ENCODE measurements at regions not wholly inside any gene's neighbourhood (a gene's known extent, or its start where the extent isn't known, plus 50 kb on each side); places are given as distances from the start of the nearest gene placed in this dataset.
"Not testable (repeated sequence)": the region's sequence is repeated elsewhere in the genome, so short reads cannot be mapped to it uniquely, and the experiment has no call there.

DNA sequence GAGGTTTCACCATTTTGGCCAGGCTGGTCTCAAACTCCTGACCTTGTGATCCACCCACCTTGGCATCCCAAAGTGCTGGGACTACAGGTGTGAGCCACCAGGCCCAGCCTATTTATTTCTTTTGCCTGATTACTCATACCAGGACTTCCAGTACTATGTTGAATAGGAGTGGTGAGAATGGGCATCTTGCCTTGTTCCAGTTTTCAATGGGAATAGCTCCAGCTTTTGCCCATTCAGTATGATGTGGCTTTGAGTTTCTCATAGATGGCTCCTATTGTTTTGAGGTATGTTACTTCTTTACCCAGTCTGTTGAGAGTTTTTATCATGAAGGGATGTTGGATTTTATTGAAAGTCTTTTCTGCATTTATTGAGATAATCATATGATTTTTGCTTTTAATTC, 924.5 kb downstream of the DTWD2 start:
- H3K4me1 Mint-ChIP-seq, DNase-seq, H3K27me3 Mint-ChIP-seq, CTCF ChIA-PET, H3K36me3 Mint-ChIP-seq, H3K27ac Mint-ChIP-seq, H3K4me3 Mint-ChIP-seq, H3K9me3 Mint-ChIP-seq: not testable (repeated sequence)

DNA sequence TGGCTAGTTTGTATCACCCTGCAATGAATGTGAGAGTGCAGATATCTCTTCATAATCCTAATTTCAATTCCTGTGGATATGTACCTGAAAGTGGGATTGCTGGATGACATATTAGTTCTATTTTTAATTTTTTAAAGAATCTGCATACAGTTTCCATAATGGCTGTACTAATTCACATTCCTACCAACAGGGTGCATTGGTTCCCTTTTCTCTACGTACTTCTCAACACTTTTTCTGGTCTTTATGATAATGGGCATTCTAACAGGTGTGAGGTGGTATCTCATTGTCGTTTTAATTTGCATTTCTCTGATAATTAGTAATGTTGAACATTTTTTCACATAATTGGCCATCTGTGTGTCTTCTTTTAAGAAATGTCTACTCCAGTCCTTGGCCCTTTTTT, 927.5 kb downstream of the DTWD2 start:
- Mint-ChIP-seq H3K27me3 (no peaks in the 10 kb centered on the region), H3K27ac (no peak overlapping the region), H3K9me3 (peaks cover 12% of the 10 kb centered on the region), H3K4me1 (no peaks in the 10 kb centered on the region), H3K36me3 (no peaks in the 10 kb centered on the region), H3K4me3 (no peak overlapping the region)
- CTCF ChIA-PET = no interaction called here
- no peak for DNase-seq

DNA sequence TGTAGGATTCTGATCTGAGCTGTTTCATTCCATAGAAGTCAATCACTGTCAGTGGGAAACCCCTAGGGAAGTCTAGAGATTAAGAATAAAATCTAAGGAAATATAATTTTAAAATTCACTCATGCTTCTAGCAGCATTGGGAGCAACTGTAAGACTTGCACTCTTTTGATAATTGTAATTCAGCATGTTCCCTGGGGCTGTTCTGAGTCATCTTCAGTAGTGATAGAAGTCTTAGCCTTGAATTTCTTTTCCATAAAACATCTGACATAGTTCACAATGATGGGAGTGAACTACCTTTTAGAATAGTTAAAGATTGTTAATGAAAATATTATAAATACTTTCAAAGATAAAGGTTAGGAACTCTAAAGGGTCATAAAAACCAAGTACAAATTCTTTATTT, 935.8 kb downstream of the DTWD2 start:
- no peak for DNase-seq
- H3K27ac Mint-ChIP-seq = no peak overlapping the region
- H3K36me3 Mint-ChIP-seq = no peaks in the 10 kb centered on the region
- CTCF ChIA-PET = no interaction called here
- peaks cover 7% of the 10 kb centered on the region for H3K9me3 Mint-ChIP-seq
- H3K4me3 Mint-ChIP-seq = no peak overlapping the region
- H3K27me3 Mint-ChIP-seq = no peaks in the 10 kb centered on the region
- H3K4me1 Mint-ChIP-seq = no peaks in the 10 kb centered on the region

DNA sequence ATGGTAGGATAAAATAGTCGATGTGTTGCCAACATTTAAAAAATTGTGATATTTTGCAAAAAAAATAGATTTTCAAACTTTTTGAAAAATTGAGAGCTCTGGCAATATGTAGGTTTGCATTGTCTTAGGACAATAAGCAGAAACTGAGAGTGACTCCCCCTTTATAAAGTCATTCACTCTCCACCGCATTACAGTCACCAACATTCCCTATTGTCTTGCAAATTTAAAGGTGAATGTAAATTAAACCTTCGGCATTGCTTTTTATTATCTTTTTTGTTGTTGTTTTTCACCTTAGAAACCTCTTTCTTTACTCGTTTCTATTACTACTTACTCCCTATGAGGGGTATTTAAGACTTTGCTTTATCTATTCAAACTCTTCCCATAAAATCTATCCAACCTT, 944.2 kb downstream of the DTWD2 start:
- no peaks in the 10 kb centered on the region for H3K36me3 Mint-ChIP-seq
- no peak overlapping the region for H3K27ac Mint-ChIP-seq
- H3K4me3 Mint-ChIP-seq = no peak overlapping the region
- CTCF ChIA-PET = no interaction called here
- DNase-seq = no peak
- H3K9me3 Mint-ChIP-seq = peaks cover 3% of the 10 kb centered on the region
- no peaks in the 10 kb centered on the region for H3K27me3 Mint-ChIP-seq
- no peaks in the 10 kb centered on the region for H3K4me1 Mint-ChIP-seq

DNA sequence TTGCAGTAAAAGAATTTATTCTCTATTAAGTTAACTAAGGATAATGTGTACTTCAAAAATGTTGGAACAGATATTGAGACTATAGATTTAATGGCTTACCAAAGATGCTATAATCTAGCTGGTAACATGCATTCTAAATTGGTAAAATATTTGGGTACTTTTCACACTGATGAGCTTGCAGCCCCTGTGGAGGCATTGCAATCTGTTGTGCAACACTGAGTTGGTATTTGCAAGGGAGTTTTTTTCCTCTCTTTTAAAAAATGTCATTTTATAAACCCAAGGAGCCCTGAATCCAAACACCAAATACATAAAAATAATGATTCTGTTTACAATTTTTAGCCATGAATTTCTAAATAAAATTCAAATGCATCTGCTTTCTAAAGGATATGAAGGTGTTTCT, 944.8 kb downstream of the DTWD2 start:
- Mint-ChIP-seq H3K4me3 (no peak overlapping the region), H3K9me3 (peaks cover 3% of the 10 kb centered on the region), H3K4me1 (no peaks in the 10 kb centered on the region), H3K27ac (no peak overlapping the region), H3K27me3 (no peaks in the 10 kb centered on the region), H3K36me3 (no peaks in the 10 kb centered on the region)
- CTCF ChIA-PET = no interaction called here
- DNase-seq = no peak

DNA sequence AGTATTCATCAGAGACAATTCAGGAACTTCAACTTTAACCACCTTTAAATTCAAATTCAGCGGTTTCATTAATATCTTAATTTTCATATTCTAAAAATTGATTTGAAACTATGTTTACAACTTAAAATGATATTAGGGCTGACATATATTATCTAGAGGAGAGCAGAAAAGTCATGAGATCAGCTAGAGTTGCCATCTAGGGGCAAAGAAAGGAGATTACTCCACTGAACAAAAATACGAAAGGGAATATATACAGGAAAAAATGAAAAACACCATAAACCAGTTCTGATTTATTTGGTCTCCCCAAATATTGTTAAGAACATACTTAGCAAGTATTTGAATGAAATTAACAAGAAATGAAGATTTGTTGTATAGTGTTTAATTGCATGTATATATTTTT, 946.3 kb downstream of the DTWD2 start:
- DNase-seq = no peak
- H3K27me3 Mint-ChIP-seq = no peaks in the 10 kb centered on the region
- CTCF ChIA-PET = no interaction called here

DNA sequence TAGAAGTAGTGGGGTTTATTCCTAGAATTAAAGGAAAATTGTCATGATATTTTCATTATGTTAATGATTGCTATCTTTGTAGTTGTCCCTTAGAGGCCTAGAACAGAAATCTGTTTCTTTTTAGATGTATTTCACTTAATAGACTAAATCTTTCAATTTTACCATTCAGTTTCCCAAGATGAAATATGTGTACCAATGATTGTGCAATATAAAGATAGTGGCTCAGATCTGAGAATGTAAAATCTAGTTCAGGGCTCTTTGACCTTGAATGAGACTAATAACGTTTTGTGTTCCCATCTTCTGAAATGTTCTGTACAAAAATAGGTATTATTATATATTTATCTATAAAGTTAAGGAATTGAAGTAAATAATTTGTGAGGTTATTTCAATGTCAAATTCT, 947.9 kb downstream of the DTWD2 start:
- DNase-seq = no peak
- no peaks in the 10 kb centered on the region for H3K27me3 Mint-ChIP-seq
- H3K9me3 Mint-ChIP-seq = peaks cover 3% of the 10 kb centered on the region
- CTCF ChIA-PET = no interaction called here
- H3K27ac Mint-ChIP-seq = no peak overlapping the region
- H3K4me3 Mint-ChIP-seq = no peak overlapping the region
- H3K36me3 Mint-ChIP-seq = no peaks in the 10 kb centered on the region
- no peaks in the 10 kb centered on the region for H3K4me1 Mint-ChIP-seq

More for the DNA sequence above, 946.3 kb downstream of the DTWD2 start:
- Mint-ChIP-seq H3K4me1 (no peaks in the 10 kb centered on the region), H3K36me3 (no peaks in the 10 kb centered on the region), H3K4me3 (no peak overlapping the region), H3K9me3 (peaks cover 3% of the 10 kb centered on the region), H3K27ac (no peak overlapping the region)

DNA sequence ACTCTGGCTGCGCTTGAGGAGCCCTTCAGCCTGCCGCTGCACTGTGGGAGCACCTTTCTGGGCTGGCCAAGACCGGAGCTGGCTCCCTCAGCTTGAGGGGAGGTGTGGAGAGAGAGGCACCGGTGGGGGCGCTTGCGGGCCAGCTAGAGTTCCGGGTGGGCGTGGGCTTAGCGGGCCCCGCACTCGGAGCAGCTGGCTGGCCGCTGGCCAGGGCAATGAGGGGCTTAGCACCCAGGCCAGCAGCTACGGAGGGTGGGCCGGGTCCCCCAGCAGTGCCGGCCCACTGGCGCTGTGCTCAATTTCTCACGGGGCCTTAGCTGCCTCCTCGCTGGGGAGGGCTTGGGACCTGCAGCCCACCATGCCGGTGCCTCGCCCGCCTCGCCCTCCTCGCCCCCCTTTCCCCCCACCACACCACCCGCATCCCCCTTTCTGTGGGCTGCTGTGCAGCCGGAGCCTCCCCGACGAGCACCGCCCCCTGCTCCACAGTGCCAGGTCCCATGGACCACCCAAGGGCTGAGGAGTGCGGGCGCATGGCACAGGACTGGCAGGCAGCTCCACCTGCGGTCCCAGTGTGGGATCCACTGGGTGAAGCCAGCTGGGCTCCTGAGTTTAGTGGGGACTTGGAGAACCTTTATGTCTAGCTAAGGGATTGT, 954.5 kb downstream of the DTWD2 start:
- Mint-ChIP-seq H3K4me1 (no peaks in the 10 kb centered on the region), H3K9me3 (peaks cover 12% of the 10 kb centered on the region), H3K36me3 (no peaks in the 10 kb centered on the region), H3K4me3 (no peak overlapping the region), H3K27ac (no peak overlapping the region), H3K27me3 (no peaks in the 10 kb centered on the region)
- DNase-seq = no peak
- CTCF ChIA-PET = no interaction called here

DNA sequence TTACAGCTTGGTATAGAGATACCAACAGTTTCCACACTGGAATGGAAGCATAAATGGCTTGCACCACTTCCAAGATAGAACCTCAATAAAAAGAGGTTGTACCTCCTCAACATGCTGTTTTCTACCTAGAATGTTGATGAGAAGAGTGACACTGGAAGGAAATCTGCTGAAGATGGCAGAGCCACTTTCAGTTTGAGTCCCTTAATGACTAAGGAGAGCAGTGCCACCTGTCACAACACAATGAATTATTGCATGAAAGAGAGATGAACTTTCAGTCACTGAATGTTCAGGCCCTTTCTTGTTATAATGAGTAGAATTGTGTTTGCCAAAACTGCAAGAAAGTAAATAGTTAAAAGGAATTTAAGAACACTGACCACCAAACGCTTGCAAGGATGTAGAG, 958.5 kb downstream of the DTWD2 start:
- Mint-ChIP-seq H3K27ac (no peak overlapping the region), H3K4me1 (no peaks in the 10 kb centered on the region), H3K27me3 (no peaks in the 10 kb centered on the region), H3K9me3 (peaks cover 14% of the 10 kb centered on the region), H3K36me3 (no peaks in the 10 kb centered on the region), H3K4me3 (no peak overlapping the region)
- no peak for DNase-seq
- CTCF ChIA-PET = no interaction called here

DNA sequence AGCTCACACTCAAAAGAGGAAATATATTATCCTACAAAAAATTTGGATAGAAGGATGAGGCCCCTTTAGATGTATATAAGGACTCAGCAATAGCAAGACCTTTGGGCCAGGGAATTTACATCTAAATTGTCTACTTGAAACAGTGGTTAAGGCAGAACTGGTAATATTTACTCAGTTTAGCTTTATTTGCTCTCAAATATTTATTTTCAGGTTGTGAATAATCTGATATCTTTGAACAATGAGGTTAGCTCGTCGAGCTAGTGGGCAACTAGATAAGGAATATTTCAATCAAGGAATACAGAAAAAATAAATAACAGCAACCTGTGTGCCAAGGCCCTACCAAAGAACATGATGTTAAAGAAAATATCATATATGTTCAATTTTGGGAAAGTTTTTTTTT, 966.3 kb downstream of the DTWD2 start:
- Mint-ChIP-seq H3K27me3 (no peaks in the 10 kb centered on the region), H3K27ac (no peak overlapping the region), H3K36me3 (no peaks in the 10 kb centered on the region), H3K4me3 (no peak overlapping the region), H3K9me3 (peaks cover 2% of the 10 kb centered on the region), H3K4me1 (no peaks in the 10 kb centered on the region)
- CTCF ChIA-PET = no interaction called here
- DNase-seq = no peak

DNA sequence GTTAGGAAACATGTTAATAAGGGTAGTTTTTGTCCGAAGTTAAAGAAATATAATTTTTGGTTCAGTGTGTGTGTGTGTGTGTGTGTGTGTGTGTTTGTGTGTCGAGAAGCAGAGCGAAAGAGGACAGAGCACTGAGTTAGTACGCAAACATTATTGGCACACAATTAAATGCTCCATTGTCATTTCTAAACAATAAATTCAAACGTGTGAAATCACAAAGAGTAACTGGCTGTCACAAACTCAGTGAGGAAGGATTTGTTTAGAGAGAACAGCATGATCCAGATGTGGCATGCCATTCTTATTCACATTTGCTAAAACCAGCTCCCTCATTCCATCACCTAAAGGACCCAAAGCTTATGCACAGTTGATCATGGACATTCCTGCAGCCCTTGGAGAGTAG, 970.8 kb downstream of the DTWD2 start:
- Mint-ChIP-seq H3K9me3 (no peaks in the 10 kb centered on the region), H3K27me3 (no peaks in the 10 kb centered on the region), H3K36me3 (no peaks in the 10 kb centered on the region), H3K4me3 (no peak overlapping the region), H3K27ac (no peak overlapping the region), H3K4me1 (no peaks in the 10 kb centered on the region)
- CTCF ChIA-PET = no interaction called here
- DNase-seq = no peak

DNA sequence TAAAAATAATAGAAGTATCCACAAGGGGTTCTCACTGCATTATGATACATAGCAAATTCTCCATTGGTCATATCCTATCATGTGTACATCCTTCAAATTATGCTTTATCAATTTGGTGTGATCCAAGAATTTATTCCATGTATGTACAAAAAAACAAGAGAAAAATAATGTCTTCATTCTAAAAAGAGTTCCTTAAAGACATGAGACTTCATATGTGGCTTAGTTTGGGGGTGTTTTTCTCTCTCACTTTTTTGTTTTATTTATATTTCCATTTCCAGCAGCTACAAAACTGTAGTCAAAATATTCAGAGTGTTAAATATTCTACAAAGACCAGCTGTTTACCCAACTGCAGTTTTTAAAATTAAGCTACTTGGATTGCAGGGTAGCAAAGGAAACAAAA, 972.0 kb downstream of the DTWD2 start:
- no peak overlapping the region for H3K4me3 Mint-ChIP-seq
- H3K4me1 Mint-ChIP-seq = no peaks in the 10 kb centered on the region
- H3K36me3 Mint-ChIP-seq = no peaks in the 10 kb centered on the region
- no peaks in the 10 kb centered on the region for H3K9me3 Mint-ChIP-seq
- DNase-seq = no peak
- CTCF ChIA-PET = no interaction called here
- H3K27me3 Mint-ChIP-seq = no peaks in the 10 kb centered on the region
- H3K27ac Mint-ChIP-seq = no peak overlapping the region

DNA sequence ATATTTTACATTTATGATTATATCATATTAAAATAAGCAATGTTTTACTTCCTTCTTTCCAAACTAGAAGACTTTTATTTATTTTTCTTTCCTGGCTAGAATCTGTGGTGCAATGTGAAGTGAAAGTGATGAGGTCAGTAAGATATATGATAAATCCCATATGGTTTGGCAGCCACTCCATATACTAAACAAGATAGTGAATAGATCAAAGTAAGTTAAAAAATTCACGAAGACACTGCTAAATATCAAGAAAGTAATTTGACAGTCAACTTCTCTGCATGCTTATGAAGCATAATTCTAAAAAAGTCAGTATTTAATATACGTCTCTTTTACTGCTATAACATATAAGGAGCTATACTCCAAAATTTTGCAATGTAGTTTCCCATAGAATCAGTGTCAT, 972.8 kb downstream of the DTWD2 start:
- no peak overlapping the region for H3K27ac Mint-ChIP-seq
- H3K4me1 Mint-ChIP-seq = no peaks in the 10 kb centered on the region
- CTCF ChIA-PET = no interaction called here
- no peak overlapping the region for H3K4me3 Mint-ChIP-seq
- DNase-seq = no peak
- H3K27me3 Mint-ChIP-seq = no peaks in the 10 kb centered on the region
- H3K36me3 Mint-ChIP-seq = no peaks in the 10 kb centered on the region
- H3K9me3 Mint-ChIP-seq = no peaks in the 10 kb centered on the region

DNA sequence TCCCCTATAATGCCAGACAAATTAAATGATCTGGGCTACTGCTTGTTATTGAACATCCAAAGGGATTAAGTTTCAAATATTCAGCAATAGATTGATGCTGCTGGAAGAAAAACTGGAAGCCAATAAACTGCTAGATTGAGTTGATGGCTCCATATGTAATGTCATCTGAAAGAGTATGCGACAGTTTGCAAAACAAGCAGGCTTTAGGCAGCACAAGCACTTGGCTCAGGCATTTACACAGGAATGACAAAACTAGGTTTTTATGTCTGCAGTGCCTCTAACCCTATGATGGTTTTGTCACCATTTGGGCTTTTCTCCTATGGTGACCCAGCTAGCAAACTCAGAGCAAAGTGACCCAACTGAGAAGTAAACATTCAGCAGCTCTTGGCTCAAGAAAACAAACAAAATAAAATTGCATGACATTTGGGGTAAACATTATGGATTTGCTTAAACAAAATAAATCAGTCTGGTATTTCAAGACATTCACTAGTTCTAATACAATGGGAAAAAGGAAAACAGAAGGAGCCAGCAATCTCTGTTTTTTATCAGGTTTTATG, 978.5 kb downstream of the DTWD2 start:
- Mint-ChIP-seq H3K27me3 (no peaks in the 10 kb centered on the region), H3K27ac (no peak overlapping the region), H3K9me3 (peaks cover 2% of the 10 kb centered on the region), H3K4me1 (no peaks in the 10 kb centered on the region), H3K4me3 (no peak overlapping the region), H3K36me3 (no peaks in the 10 kb centered on the region)
- DNase-seq = no peak
- CTCF ChIA-PET = no interaction called here

DNA sequence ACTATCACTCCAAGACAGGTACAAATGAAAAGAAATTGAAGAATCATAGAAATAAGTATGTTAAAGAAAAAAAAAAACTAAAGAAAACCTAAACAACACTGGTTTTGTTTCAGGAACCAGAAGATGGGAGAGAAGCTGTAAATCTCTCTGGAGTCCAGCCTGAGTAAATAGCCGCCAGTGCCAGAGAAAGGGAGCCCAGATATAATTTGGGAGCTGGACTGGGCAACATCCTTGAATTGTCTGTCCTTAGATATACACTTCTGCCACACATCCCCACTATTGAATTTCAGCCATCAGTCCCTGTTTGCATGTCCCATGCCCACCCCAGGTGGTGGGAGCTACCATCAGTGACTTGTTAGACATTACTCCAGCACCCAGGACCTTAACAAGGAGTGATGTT, 979.6 kb downstream of the DTWD2 start:
- DNase-seq = no peak
- no peaks in the 10 kb centered on the region for H3K27me3 Mint-ChIP-seq
- H3K9me3 Mint-ChIP-seq = peaks cover 2% of the 10 kb centered on the region
- no peak overlapping the region for H3K4me3 Mint-ChIP-seq
- no peaks in the 10 kb centered on the region for H3K4me1 Mint-ChIP-seq
- CTCF ChIA-PET = no interaction called here
- no peak overlapping the region for H3K27ac Mint-ChIP-seq
- no peaks in the 10 kb centered on the region for H3K36me3 Mint-ChIP-seq

DNA sequence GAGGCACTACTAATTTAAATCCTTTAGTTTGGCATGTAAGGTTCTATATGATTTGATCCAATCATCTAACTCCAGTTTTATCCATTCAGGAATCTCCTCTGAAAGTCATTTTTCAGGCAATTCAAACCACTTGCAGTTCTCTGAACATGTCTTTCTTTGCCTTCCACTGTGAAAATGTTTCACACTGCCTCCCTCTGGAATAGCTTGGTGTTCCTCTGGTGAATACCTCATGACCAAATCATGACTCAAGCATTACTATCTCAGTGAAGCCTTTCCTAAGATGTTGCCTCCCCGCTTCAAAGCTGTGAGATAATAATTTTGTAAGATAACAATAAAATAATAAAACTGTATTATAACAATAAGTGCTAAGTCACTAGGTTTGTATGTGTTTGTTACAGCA, 981.1 kb downstream of the DTWD2 start:
- no peak for DNase-seq

More for the DNA sequence above, 981.1 kb downstream of the DTWD2 start:
- CTCF ChIA-PET = no interaction called here
- H3K27ac Mint-ChIP-seq = no peak overlapping the region
- no peaks in the 10 kb centered on the region for H3K4me1 Mint-ChIP-seq
- H3K9me3 Mint-ChIP-seq = peaks cover 6% of the 10 kb centered on the region
- no peaks in the 10 kb centered on the region for H3K36me3 Mint-ChIP-seq
- no peak overlapping the region for H3K4me3 Mint-ChIP-seq
- H3K27me3 Mint-ChIP-seq = no peaks in the 10 kb centered on the region

Measured in activated naive CD4-positive, alpha-beta T cell treated with anti-CD3 and anti-CD28 coated beads, Interleukin-2, amount 10 ng/mL, durations not matched to agents 7 days and 5 days (primary cell).